GM12874 (cell line): ENCODE measurements at regions not wholly inside any gene's neighbourhood (a gene's known extent, or its start where the extent isn't known, plus 50 kb on each side); places are given as distances from the start of the nearest gene placed in this dataset.

Experiments
- TF ChIP-seq, protein P1 (sequence below): IDR thresholded peaks from 2 replicates; pipeline ENCODE4 v1.5.1; 2011; ENCODE audit warnings: low read depth, mild to moderate bottlenecking, control low read depth, low read length, moderate library complexity; ENCODE audit not compliant: insufficient read depth

DNA sequence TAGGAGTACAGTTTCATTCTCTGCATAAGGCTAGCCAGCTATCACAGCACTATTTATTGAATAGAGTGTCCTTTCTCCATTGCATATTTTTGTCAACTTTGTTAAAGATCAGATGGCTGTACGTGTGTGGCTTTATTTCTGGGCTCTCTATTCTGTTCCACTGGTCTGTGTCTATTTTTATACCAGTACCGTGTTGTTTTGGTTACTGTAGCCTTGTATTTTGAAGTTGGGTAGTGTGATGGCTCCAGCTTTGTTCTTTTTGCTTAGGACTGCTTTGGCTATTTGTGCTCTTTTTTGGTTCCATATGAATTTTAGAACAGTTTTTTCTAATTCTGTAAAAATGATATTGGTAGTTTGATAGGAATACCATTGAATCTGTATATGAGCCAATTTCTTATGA lies 182.1 kb upstream of the DIAPH2 start:
- TF ChIP-seq, protein P1, sequence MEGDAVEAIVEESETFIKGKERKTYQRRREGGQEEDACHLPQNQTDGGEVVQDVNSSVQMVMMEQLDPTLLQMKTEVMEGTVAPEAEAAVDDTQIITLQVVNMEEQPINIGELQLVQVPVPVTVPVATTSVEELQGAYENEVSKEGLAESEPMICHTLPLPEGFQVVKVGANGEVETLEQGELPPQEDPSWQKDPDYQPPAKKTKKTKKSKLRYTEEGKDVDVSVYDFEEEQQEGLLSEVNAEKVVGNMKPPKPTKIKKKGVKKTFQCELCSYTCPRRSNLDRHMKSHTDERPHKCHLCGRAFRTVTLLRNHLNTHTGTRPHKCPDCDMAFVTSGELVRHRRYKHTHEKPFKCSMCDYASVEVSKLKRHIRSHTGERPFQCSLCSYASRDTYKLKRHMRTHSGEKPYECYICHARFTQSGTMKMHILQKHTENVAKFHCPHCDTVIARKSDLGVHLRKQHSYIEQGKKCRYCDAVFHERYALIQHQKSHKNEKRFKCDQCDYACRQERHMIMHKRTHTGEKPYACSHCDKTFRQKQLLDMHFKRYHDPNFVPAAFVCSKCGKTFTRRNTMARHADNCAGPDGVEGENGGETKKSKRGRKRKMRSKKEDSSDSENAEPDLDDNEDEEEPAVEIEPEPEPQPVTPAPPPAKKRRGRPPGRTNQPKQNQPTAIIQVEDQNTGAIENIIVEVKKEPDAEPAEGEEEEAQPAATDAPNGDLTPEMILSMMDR = no peak

GRCh38 chrX:96538104-96538725 lies 146.4 kb upstream of the DIAPH2 start:
- TF ChIP-seq, protein P1 = no peak

DNA sequence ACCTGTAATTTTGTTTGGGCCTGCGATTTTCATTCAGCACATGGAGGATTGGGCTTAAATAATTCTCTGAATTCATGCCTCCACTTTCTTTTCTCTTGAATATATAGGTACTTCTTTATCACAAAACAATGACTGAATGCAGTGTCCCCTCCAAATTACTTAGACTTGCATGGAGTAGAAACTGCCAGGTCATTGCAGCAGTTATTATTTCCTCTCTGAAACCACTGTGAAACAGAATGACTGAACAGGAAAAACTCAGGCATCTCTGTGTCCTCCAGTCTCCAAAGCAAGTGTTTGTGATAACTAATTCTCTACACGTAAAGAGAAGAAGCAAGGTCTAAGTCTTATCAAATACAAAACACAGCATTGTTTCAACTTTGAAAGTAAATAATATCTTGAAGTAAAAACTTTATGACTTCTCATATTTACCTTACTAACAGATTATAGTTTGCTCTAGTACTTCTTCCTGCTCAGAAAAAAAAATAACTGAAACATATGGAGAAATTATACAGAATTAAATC lies 144.5 kb upstream of the DIAPH2 start:
- TF ChIP-seq, protein P1 = no peak

GRCh38 chrX:96551322-96551872 lies 133.2 kb upstream of the DIAPH2 start:
- TF ChIP-seq, protein P1 = no peak

- TF ChIP-seq, protein P1 = no peak
These were observed 127.8 kb upstream of the DIAPH2 start for GRCh38 chrX:96556886-96557285.

DNA sequence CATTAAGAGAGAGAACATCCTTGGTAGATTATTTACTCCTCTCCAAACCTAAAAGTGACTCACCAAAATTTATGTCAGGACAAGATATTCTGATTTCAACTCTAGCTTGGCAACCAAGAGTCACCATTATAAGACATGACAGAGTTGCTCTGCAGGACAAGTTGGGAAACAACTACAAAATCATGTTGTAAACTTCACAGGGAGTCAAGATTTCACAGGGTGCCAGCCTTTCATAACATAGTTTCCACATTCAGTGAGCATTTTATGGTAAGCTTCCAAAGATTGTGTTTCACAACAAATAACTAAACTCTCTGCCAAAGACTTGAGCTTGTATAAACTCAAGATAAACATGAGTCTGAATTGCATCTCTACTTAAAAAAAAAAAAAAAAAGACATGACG lies 121.0 kb upstream of the DIAPH2 start:
- TF ChIP-seq, protein P1 = no peak

DNA sequence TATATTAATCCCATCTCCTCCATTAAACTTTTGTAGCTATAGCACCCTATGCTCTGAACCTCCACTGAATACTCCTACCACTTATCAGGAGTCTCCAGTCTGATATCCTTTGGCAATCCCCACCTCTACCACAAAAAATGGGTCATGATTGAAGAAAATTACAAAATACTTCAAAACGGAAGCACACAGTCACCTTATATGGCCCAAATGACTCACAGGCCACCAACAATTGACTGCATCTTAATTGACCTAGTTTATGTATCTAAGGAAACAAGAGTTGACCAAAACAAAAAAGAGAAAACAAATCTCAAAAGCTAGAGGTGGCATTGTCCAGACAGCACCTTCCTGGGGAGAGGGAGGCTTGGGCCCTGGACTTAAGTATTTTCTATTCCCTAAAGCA lies 120.0 kb upstream of the DIAPH2 start:
- TF ChIP-seq, protein P1 = no peak
